ENCODE measurements at regions not wholly inside any gene's neighbourhood (a gene's known extent, or its start where the extent isn't known, plus 50 kb on each side); places are given as distances from the start of the nearest gene placed in this dataset.

DNA sequence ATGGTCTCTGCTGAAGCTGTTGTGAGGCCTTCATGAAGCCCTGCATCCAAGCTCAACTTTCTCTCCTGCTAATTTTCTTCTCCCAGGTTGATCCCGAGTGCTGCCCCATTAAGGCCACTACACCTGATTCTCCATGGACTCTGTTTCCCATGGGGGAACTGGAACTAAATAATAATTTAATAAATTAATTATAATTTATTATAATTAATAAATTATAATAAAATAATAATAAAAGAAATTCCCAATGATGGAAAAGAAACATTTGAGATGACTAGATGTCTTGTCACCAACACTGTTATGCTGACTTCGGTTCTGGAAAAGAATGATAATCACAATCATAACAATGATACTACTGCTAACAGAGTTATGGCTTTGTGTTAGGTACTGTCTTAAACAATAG lies 211.2 kb upstream of the ZP4 start:
- TF ChIP-seq, protein P1, sequence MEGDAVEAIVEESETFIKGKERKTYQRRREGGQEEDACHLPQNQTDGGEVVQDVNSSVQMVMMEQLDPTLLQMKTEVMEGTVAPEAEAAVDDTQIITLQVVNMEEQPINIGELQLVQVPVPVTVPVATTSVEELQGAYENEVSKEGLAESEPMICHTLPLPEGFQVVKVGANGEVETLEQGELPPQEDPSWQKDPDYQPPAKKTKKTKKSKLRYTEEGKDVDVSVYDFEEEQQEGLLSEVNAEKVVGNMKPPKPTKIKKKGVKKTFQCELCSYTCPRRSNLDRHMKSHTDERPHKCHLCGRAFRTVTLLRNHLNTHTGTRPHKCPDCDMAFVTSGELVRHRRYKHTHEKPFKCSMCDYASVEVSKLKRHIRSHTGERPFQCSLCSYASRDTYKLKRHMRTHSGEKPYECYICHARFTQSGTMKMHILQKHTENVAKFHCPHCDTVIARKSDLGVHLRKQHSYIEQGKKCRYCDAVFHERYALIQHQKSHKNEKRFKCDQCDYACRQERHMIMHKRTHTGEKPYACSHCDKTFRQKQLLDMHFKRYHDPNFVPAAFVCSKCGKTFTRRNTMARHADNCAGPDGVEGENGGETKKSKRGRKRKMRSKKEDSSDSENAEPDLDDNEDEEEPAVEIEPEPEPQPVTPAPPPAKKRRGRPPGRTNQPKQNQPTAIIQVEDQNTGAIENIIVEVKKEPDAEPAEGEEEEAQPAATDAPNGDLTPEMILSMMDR (IDR thresholded peaks at IDR 0.05; ENCODE audit: insufficient read depth, low read depth, low read length): no peak
- no peak for TF ChIP-seq EZH2 (IDR thresholded peaks at IDR 0.05; ENCODE audit: insufficient read depth, low read length)

Measured in astrocyte (in vitro differentiated cells and primary cell).